Liver (tissue), 7 donors: ENCODE measurements at regions not wholly inside any gene's neighbourhood (a gene's known extent, or its start where the extent isn't known, plus 50 kb on each side); places are given as distances from the start of the nearest gene placed in this dataset.

ENCODE experiments used
- DNase-seq: peaks from one replicate; pipeline ENCODE4 v3.0.0-alpha.2; 2017; ENCODE audit warnings: low spot score
- H3K27ac ChIP-seq, 2 donors: one replicate each; pipeline ENCODE4 v1.7.0; 2013; ENCODE audit warnings: inconsistent platforms in 2 of 2, low read length in 2 of 2, control low read depth in 1 of 2, low read depth in 1 of 2, mild to moderate bottlenecking in 1 of 2
- H3K27me3 ChIP-seq, 4 donors: one replicate each; pipeline versions ENCODE4 v1.6.1 to v1.7.0; 2013; ENCODE audit warnings: low read length in 3 of 4, inconsistent platforms in 1 of 4, mild to moderate bottlenecking in 1 of 4, moderate library complexity in 1 of 4; ENCODE audit not compliant: control insufficient read depth in 4 of 4, insufficient read depth in 4 of 4
- H3K36me3 ChIP-seq, 4 donors: one replicate each; pipeline versions ENCODE4 v1.6.1 to v1.7.0; 2013; ENCODE audit warnings: low read length in 3 of 4, mild to moderate bottlenecking in 3 of 4, low read depth in 1 of 4, moderate library complexity in 1 of 4; ENCODE audit not compliant: control insufficient read depth in 4 of 4, insufficient read depth in 3 of 4
- H3K4me1 ChIP-seq, 4 donors: one replicate each; pipeline versions ENCODE4 v1.6.1 to v1.7.0; 2013; ENCODE audit warnings: low read length in 3 of 4, mild to moderate bottlenecking in 3 of 4, moderate library complexity in 1 of 4; ENCODE audit not compliant: control insufficient read depth in 4 of 4, insufficient read depth in 4 of 4
- H3K4me3 ChIP-seq, 3 donors: one replicate each; pipeline versions ENCODE4 v1.6.1 to v1.7.0; 2013; ENCODE audit warnings: low read length in 3 of 3, control low read depth in 1 of 3, low read depth in 1 of 3, mild to moderate bottlenecking in 1 of 3
- H3K9ac ChIP-seq, 2 donors: one replicate each; pipeline ENCODE4 v1.7.0; 2013; ENCODE audit warnings: low read length in 2 of 2, mild to moderate bottlenecking in 2 of 2, moderate library complexity in 2 of 2, control low read depth in 1 of 2, low read depth in 1 of 2
- H3K9me3 ChIP-seq, 4 donors: one replicate each; pipeline versions ENCODE4 v1.6.1 to v1.7.0; 2013; ENCODE audit warnings: low read length in 3 of 4; ENCODE audit not compliant: control insufficient read depth in 4 of 4
- EGR1 ChIP-seq, 2 donors: IDR thresholded peaks; 2 replicates each; pipeline ENCODE4 v1.6.1; 2016 to 2018; ENCODE audit warnings: antibody characterized with exemption in 2 of 2, low read depth in 2 of 2
- FOXA1 ChIP-seq: IDR thresholded peaks from 2 replicates; pipeline ENCODE4 v1.6.1; 2016; ENCODE audit warnings: antibody characterized with exemption
- FOXA2 ChIP-seq: IDR thresholded peaks from 2 replicates; pipeline ENCODE4 v1.6.1; 2016; ENCODE audit warnings: antibody characterized with exemption
- GABPA ChIP-seq, 2 donors: IDR thresholded peaks in 1 of 2; conservative IDR thresholded peaks in 1 of 2; 2 replicates each; pipeline ENCODE4 v1.6.1; 2016; ENCODE audit warnings: antibody characterized with exemption in 2 of 2, mild to moderate bottlenecking in 1 of 2, moderate library complexity in 1 of 2
- HNF4A ChIP-seq, 2 donors: conservative IDR thresholded peaks; 2 replicates each; pipeline ENCODE4 v1.6.1; 2016; ENCODE audit warnings: antibody characterized with exemption in 2 of 2, mild to moderate bottlenecking in 2 of 2
- HNF4G ChIP-seq: IDR thresholded peaks from 2 replicates; pipeline ENCODE4 v1.6.1; 2016; ENCODE audit warnings: antibody characterized with exemption
- JUND ChIP-seq, 2 donors: IDR thresholded peaks; 2 replicates each; pipeline ENCODE4 v1.6.1; 2016; ENCODE audit warnings: antibody characterized with exemption in 2 of 2
- NR2F2 ChIP-seq: IDR thresholded peaks from 2 replicates; pipeline ENCODE4 v1.6.1; 2016; ENCODE audit warnings: antibody characterized with exemption
- RXRA ChIP-seq, 2 donors: IDR thresholded peaks; 2 replicates each; pipeline ENCODE4 v1.6.1; 2017 to 2018; ENCODE audit warnings: antibody characterized with exemption in 2 of 2, mild to moderate bottlenecking in 1 of 2
- SP1 ChIP-seq: IDR thresholded peaks from 2 replicates; pipeline ENCODE4 v1.6.1; 2018; ENCODE audit warnings: antibody characterized with exemption, mild to moderate bottlenecking
- TAF1 ChIP-seq: conservative IDR thresholded peaks from 2 replicates; pipeline ENCODE4 v1.6.1; 2016; ENCODE audit warnings: antibody characterized with exemption, mild to moderate bottlenecking
- WGBS: extraction: QIAGEN DNeasy Blood & Tissue Kit; methylation state at CpG from one replicate; pipeline ENCODE4 v1.1.7; 2013; 5-methylcytosine and 5-hydroxymethylcytosine counted together
- TF ChIP-seq, protein P1 (sequence below): IDR thresholded peaks from 2 replicates; pipeline ENCODE4 v1.6.1; 2016; ENCODE audit warnings: antibody characterized with exemption
- TF ChIP-seq, protein P2 (sequence below): IDR thresholded peaks from 2 replicates; pipeline ENCODE4 v1.6.1; 2016; ENCODE audit warnings: antibody characterized with exemption
- TF ChIP-seq, protein P3 (sequence below): IDR thresholded peaks from 2 replicates; pipeline ENCODE4 v1.6.1; 2016; ENCODE audit warnings: antibody characterized with exemption
- TF ChIP-seq, protein P4 (sequence below): IDR thresholded peaks from 2 replicates; pipeline ENCODE4 v1.6.1; 2016; ENCODE audit warnings: antibody characterized with exemption, mild to moderate bottlenecking
- donor health status: healthy.
- donor health status: healthy.
- donor health status: healthy.
- donor health status: healthy.

DNA sequence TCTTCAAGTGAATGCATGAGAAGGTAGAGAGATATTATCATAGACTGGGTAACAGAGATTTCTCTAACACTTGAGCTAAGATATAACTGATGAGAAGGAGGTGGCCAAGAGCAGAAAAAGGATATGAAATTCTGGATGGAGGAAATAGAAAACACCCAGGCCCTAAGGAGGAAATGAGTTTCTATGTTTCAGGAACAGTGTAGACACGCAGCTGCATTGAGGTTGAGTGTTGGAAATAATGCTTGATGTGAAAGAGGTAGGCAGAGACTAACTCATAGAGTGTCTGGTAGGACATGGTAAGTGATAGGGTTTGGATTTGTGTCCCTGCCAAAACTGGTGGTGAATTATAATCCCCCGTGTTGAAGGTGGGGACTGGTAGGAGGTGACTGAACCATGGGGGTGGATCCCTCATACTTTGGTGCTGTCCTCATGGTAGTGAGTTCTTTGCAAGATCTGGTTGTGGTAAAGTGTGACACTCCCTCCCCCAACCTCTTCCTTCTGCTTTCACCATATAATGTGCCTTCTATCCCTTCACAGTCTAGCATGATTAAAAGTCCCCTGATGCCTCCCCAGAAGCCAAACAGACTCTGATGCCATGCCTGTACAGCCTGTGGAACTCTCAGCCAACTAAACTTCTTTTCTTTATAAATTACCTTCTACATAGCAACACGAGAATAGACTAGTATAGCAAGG lies 787.3 kb downstream of the EDEM1 start:
- Histone ChIP-seq H3K4me3 (no peak overlapping the region), H3K9me3 (no peaks in the 10 kb centered on the region), H3K9ac (no peak overlapping the region), H3K27ac (no peak overlapping the region), H3K27me3 (no peaks in the 10 kb centered on the region), H3K4me1 (no peaks in the 10 kb centered on the region), H3K36me3 (no peaks in the 10 kb centered on the region)
- WGBS, result 67% methylated on average over 3 of the region's 3 CpGs
- TF ChIP-seq HNF4G (no peak), FOXA2 (no peak), JUND (IDR thresholded peaks at IDR 0.05) (no peak)
- no peak for DNase-seq

DNA sequence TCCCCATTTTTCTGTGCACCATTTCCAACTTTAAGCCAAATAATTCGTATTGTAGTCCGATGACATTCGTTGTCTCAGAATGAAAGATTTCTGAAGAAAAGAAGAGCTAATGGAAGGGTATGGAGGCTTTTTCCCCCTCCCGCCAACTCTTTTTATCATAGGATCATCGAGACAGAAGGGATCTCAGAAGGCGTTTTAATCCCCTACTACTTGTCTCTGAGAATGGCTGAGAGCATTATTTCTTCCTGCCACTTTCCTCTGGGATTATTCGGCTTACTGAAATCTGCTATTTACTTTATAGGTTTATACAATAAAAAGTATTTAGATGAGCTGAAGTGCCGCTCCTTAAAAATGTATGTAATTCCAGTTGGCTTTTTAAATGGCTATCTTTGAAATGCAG lies 789.8 kb downstream of the EDEM1 start:
- WGBS, result 82% methylated on average over 8 of the region's 8 CpGs
- TF ChIP-seq, protein P1, sequence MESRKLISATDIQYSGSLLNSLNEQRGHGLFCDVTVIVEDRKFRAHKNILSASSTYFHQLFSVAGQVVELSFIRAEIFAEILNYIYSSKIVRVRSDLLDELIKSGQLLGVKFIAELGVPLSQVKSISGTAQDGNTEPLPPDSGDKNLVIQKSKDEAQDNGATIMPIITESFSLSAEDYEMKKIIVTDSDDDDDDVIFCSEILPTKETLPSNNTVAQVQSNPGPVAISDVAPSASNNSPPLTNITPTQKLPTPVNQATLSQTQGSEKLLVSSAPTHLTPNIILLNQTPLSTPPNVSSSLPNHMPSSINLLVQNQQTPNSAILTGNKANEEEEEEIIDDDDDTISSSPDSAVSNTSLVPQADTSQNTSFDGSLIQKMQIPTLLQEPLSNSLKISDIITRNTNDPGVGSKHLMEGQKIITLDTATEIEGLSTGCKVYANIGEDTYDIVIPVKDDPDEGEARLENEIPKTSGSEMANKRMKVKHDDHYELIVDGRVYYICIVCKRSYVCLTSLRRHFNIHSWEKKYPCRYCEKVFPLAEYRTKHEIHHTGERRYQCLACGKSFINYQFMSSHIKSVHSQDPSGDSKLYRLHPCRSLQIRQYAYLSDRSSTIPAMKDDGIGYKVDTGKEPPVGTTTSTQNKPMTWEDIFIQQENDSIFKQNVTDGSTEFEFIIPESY, result no peak
- TF ChIP-seq HNF4G (no peak), TAF1 (no peak), EGR1 (IDR thresholded peaks at IDR 0.05; ENCODE audit: low read depth in 2 of 2) (no peak), GABPA (IDR thresholded peaks at IDR 0.05 in 1 of 2, conservative IDR thresholded peaks at IDR 0.05 in 1 of 2) (no peak), NR2F2 (no peak)
- TF ChIP-seq, protein P2, sequence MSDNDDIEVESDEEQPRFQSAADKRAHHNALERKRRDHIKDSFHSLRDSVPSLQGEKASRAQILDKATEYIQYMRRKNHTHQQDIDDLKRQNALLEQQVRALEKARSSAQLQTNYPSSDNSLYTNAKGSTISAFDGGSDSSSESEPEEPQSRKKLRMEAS, result no peak
- Histone ChIP-seq H3K36me3 (no peaks in the 10 kb centered on the region), H3K4me3 (no peak overlapping the region), H3K9me3 (peaks cover 0 to 8% (median 0%) of the 10 kb centered on the region in 4 donors), H3K27me3 (no peaks in the 10 kb centered on the region), H3K4me1 (no peaks in the 10 kb centered on the region), H3K27ac (no peak overlapping the region), H3K9ac (no peak overlapping the region)
- DNase-seq, result no peak

DNA sequence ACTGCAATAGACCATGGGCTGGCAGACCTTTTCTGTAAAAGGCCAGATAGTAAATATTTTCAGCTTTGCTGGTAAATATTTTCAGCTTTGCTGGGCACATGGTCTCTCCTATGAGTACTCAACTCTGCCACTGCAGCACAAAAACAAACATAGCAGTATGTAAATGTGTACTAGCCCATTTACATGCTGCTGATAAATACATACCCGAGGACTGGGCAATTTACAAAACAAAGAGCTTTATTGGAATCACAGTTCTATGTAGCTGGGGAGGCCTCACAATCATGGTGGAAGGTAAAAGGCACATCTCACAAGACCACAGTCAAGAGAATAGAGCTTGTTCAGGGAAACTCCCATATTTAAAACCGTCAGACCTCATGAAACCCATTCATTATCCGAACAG lies 793.0 kb downstream of the EDEM1 start:
- Histone ChIP-seq H3K4me1 (no peaks in the 10 kb centered on the region), H3K36me3 (no peaks in the 10 kb centered on the region), H3K4me3 (no peak overlapping the region), H3K27ac (no peak overlapping the region), H3K9me3 (peaks cover 0 to 8% (median under 1%) of the 10 kb centered on the region in 4 donors), H3K9ac (no peak overlapping the region), H3K27me3 (no peaks in the 10 kb centered on the region)
- no peak for TF ChIP-seq EGR1 (IDR thresholded peaks at IDR 0.05; ENCODE audit: low read depth in 2 of 2)
- TF ChIP-seq FOXA1, result no peak
- TF ChIP-seq NR2F2, result no peak
- TF ChIP-seq, protein P3, sequence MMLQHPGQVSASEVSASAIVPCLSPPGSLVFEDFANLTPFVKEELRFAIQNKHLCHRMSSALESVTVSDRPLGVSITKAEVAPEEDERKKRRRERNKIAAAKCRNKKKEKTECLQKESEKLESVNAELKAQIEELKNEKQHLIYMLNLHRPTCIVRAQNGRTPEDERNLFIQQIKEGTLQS, result no peak
- TF ChIP-seq FOXA2, result no peak
- TF ChIP-seq, protein P4, sequence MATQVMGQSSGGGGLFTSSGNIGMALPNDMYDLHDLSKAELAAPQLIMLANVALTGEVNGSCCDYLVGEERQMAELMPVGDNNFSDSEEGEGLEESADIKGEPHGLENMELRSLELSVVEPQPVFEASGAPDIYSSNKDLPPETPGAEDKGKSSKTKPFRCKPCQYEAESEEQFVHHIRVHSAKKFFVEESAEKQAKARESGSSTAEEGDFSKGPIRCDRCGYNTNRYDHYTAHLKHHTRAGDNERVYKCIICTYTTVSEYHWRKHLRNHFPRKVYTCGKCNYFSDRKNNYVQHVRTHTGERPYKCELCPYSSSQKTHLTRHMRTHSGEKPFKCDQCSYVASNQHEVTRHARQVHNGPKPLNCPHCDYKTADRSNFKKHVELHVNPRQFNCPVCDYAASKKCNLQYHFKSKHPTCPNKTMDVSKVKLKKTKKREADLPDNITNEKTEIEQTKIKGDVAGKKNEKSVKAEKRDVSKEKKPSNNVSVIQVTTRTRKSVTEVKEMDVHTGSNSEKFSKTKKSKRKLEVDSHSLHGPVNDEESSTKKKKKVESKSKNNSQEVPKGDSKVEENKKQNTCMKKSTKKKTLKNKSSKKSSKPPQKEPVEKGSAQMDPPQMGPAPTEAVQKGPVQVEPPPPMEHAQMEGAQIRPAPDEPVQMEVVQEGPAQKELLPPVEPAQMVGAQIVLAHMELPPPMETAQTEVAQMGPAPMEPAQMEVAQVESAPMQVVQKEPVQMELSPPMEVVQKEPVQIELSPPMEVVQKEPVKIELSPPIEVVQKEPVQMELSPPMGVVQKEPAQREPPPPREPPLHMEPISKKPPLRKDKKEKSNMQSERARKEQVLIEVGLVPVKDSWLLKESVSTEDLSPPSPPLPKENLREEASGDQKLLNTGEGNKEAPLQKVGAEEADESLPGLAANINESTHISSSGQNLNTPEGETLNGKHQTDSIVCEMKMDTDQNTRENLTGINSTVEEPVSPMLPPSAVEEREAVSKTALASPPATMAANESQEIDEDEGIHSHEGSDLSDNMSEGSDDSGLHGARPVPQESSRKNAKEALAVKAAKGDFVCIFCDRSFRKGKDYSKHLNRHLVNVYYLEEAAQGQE, result no peak
- TF ChIP-seq RXRA (IDR thresholded peaks at IDR 0.05), result no peak
- TF ChIP-seq SP1, result no peak
- no peak for TF ChIP-seq GABPA (IDR thresholded peaks at IDR 0.05 in 1 of 2, conservative IDR thresholded peaks at IDR 0.05 in 1 of 2)
- no peak for TF ChIP-seq HNF4A (conservative IDR thresholded peaks at IDR 0.05)
- no peak for TF ChIP-seq JUND (IDR thresholded peaks at IDR 0.05)
- WGBS, result 45% methylated on average over 3 of the region's 3 CpGs
- DNase-seq, result no peak
